Activated CD4-positive, alpha-beta memory T cell treated with anti-CD3 and anti-CD28 coated beads for 36 hours (primary cell): ENCODE measurements at regions not wholly inside any gene's neighbourhood (a gene's known extent, or its start where the extent isn't known, plus 50 kb on each side); places are given as distances from the start of the nearest gene placed in this dataset.
"Not testable (repeated sequence)": the region's sequence is repeated elsewhere in the genome, so short reads cannot be mapped to it uniquely, and the experiment has no call there.

Experiments used
- CTCF ChIA-PET: fragments of 350-600 bp; sonication (Branson Sonifier 250); formaldehyde crosslinking; loops from one replicate; lab custom pipeline; 2021; ENCODE audit warnings: antibody characterized with exemption, inconsistent platforms; lab: Charles Lee
- POLR2A ChIA-PET: fragments of 350-600 bp; sonication (Branson Sonifier 250); formaldehyde crosslinking; loops from one replicate; lab custom pipeline; 2021; ENCODE audit warnings: antibody characterized with exemption; lab: Charles Lee
- DNase-seq: peaks from one replicate; pipeline ENCODE4 v3.0.0-alpha.2; 2020
- H3K27ac Mint-ChIP-seq: one replicate; pipeline ENCODE4 v1.8.0; 2021; ENCODE audit warnings: mixed read lengths
- H3K27me3 Mint-ChIP-seq: one replicate; pipeline ENCODE4 v1.8.0; 2021; ENCODE audit warnings: mixed read lengths
- H3K36me3 Mint-ChIP-seq: one replicate; pipeline ENCODE4 v1.8.0; 2021; ENCODE audit warnings: mixed read lengths
- H3K4me1 Mint-ChIP-seq: one replicate; pipeline ENCODE4 v1.8.0; 2021; ENCODE audit warnings: low read depth, mixed read lengths
- H3K4me3 Mint-ChIP-seq: one replicate; pipeline ENCODE4 v1.8.0; 2021; ENCODE audit warnings: mild to moderate bottlenecking, mixed read lengths
- H3K9me3 Mint-ChIP-seq: one replicate; pipeline ENCODE4 v1.8.0; 2021; ENCODE audit warnings: mixed read lengths
- intact Hi-C: fragments of 100-400 bp; cut with micrococcal nuclease; formaldehyde crosslinking; loops from one replicate; pipeline ENCODE4 v1.15.1; 2023

GRCh38 chr12:63508543-63508942 is 159.8 kb downstream of the DPY19L2 start:
- no peak for DNase-seq
- H3K9me3 Mint-ChIP-seq, result peaks cover 22% of the 10 kb centered on the region
- ChIA-PET CTCF (no interaction called here), POLR2A (no interaction called here)
- intact Hi-C loops, result no loop called here
- H3K4me1 Mint-ChIP-seq, result no peaks in the 10 kb centered on the region
- no peak overlapping the region for H3K27ac Mint-ChIP-seq
- no peaks in the 10 kb centered on the region for H3K27me3 Mint-ChIP-seq
- no peak overlapping the region for H3K4me3 Mint-ChIP-seq
- no peaks in the 10 kb centered on the region for H3K36me3 Mint-ChIP-seq

- Mint-ChIP-seq H3K36me3 (no peaks in the 10 kb centered on the region), H3K9me3 (peaks cover 10% of the 10 kb centered on the region), H3K27ac (no peak overlapping the region), H3K4me1 (no peaks in the 10 kb centered on the region), H3K4me3 (no peak overlapping the region), H3K27me3 (no peaks in the 10 kb centered on the region)
- DNase-seq, result no peak
- ChIA-PET POLR2A (no interaction called here), CTCF (interaction anchor here (0.9 kb wide), 1 partner anchor 30 kb away, joined by 3 read pairs; no protein-coding TSS in a partner anchor)
- intact Hi-C loops, result no loop called here
Observed at GRCh38 chr12:63499567-63499966, 168.7 kb downstream of the DPY19L2 start.

DNA sequence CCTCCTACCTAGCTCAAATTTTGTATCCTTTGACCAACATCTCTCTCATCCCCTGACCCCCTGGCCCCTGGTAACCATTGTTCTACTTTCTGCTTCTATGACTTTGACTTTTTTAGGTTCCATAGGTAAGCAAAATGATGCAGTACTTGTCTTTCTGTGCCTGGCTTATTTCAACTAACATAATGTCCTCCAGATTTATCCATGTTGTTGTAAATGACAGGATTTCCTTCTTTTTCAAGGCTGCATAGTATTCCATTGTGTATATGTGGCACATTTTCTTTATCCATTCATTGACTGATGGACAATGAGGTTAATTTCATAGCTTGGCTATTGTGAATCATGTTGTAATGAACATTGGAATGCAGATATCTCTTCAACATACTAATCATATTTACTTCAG is 170.1 kb downstream of the DPY19L2 start:
- POLR2A ChIA-PET, result no interaction called here
- no peak for DNase-seq
- CTCF ChIA-PET, result no interaction called here
- no peaks in the 10 kb centered on the region for H3K4me1 Mint-ChIP-seq
- H3K4me3 Mint-ChIP-seq, result no peak overlapping the region
- H3K27me3 Mint-ChIP-seq, result no peaks in the 10 kb centered on the region
- H3K27ac Mint-ChIP-seq, result no peak overlapping the region
- H3K9me3 Mint-ChIP-seq, result peaks cover 10% of the 10 kb centered on the region
- intact Hi-C loops, result no loop called here
- no peaks in the 10 kb centered on the region for H3K36me3 Mint-ChIP-seq

DNA sequence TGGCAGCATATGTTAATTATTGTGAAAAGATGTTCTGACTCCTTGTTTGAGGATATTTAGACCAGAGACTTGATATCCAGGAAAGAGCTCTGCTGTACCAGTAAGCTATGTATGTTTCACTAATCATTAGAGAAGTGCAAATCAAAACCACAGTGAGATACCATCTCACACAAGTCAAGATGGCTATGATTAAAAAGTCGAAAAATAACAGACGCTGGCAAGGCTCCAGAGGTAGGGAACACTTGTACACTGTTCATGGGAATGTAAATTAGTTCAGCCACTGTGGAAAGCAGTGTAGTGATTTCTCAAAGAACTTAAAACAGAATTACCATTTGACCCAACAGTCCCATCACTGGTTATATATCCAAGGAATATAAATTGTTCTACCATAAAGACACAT is 171.6 kb downstream of the DPY19L2 start:
- Mint-ChIP-seq H3K4me1 (no peaks in the 10 kb centered on the region), H3K27me3 (no peaks in the 10 kb centered on the region), H3K27ac (no peak overlapping the region), H3K36me3 (no peaks in the 10 kb centered on the region), H3K4me3 (no peak overlapping the region), H3K9me3 (peaks cover 10% of the 10 kb centered on the region)
- ChIA-PET POLR2A (no interaction called here), CTCF (no interaction called here)
- DNase-seq, result no peak
- intact Hi-C loops, result no loop called here

DNA sequence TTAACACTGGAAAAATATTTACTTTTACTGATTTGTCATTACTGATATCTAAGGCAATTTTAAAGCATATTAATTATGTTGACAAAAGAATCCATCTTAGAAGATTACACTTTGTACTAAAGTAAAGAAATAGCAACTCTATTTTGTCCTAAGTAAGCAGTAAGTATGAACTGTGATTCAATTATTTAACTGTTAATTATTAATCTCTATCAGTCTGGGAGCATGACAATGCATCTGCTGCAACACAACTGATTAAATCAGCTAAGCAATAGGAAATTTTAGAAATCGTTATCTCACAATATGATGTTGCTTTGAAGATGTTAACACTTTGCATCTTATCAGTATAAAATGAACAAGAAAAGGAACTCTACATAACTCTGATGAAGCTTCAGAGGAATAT is 172.3 kb downstream of the DPY19L2 start:
- intact Hi-C loops, result no loop called here
- no peaks in the 10 kb centered on the region for H3K4me1 Mint-ChIP-seq
- H3K4me3 Mint-ChIP-seq, result no peak overlapping the region
- no peak overlapping the region for H3K27ac Mint-ChIP-seq
- peaks cover 12% of the 10 kb centered on the region for H3K9me3 Mint-ChIP-seq
- no peak for DNase-seq
- CTCF ChIA-PET, result no interaction called here
- POLR2A ChIA-PET, result no interaction called here
- H3K27me3 Mint-ChIP-seq, result no peaks in the 10 kb centered on the region
- no peaks in the 10 kb centered on the region for H3K36me3 Mint-ChIP-seq

DNA sequence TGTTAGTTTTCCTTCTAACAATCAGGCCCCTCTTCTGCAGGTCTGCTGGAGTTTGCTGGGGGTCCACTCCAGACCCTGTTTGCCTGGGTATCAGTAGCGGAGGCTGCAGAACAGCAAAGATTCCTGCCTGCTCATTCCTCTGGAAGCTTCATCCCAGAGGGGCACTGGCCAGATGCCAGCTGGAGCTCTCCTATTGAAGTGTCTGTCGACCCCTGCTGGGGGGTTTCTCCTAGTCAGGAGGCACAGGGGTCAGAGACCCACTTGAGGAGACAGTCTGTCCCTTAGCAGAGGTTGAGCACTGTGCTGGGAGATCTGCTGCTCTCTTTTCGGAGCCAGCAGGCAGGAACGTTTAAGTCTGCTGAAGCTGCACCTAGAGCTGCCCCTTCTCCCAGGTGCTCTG is 174.9 kb downstream of the DPY19L2 start:
- H3K9me3 Mint-ChIP-seq, result peaks cover 18% of the 10 kb centered on the region
- H3K27ac Mint-ChIP-seq, intact Hi-C loops, CTCF ChIA-PET, POLR2A ChIA-PET, H3K36me3 Mint-ChIP-seq, H3K4me1 Mint-ChIP-seq, H3K4me3 Mint-ChIP-seq, DNase-seq, H3K27me3 Mint-ChIP-seq: not testable (repeated sequence)

DNA sequence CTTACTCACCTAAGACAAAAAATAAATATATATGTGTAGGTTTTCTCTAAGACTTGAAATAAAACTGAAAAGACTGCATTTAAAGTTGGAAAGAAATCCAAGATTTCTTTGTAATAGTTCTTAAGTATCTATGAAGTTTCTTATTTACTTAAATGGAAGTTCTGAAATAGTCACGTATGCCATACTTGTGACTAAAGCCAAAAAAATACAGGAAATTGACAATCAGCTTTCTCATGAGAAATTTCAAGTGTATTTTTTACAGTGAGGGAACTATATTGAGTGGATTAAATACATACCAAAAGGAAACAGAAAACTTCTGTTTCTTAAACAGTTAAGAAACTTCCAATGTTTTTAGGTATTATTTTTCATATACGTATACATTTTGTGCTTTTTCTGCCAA is 188.1 kb downstream of the DPY19L2 start:
- intact Hi-C loops, result no loop called here
- Mint-ChIP-seq H3K9me3 (no peaks in the 10 kb centered on the region), H3K4me3 (no peak overlapping the region), H3K4me1 (no peaks in the 10 kb centered on the region), H3K27me3 (no peaks in the 10 kb centered on the region), H3K36me3 (no peaks in the 10 kb centered on the region), H3K27ac (no peak overlapping the region)
- CTCF ChIA-PET, result no interaction called here
- DNase-seq, result no peak
- POLR2A ChIA-PET, result no interaction called here

DNA sequence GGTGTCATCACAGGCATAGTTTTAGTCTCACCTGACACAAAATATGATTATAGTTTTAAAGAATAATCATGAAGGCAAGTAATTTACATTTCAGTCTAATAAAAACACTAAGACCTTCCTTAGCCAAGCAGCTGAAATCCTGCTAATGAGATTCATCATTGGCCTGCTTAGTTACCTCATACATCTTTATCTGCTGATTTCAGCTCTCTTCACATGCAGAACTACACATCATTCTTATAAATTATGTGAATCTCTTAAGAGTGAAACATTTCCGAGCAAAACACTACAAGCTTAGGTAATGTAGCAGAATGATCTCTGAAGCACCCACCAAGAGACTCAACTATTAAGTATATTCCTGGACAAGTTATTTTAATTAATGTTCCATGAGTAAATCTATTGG is 198.1 kb downstream of the DPY19L2 start:
- H3K9me3 Mint-ChIP-seq, result peaks cover 9% of the 10 kb centered on the region
- intact Hi-C loops, result no loop called here

GRCh38 chr12:63467951-63468350 is 200.3 kb downstream of the DPY19L2 start:
- intact Hi-C loops, result no loop called here
- ChIA-PET POLR2A (no interaction called here), CTCF (no interaction called here)
- H3K27me3 Mint-ChIP-seq, result no peaks in the 10 kb centered on the region
- no peaks in the 10 kb centered on the region for H3K4me1 Mint-ChIP-seq
- DNase-seq, result no peak
- H3K4me3 Mint-ChIP-seq, result no peak overlapping the region
- no peaks in the 10 kb centered on the region for H3K36me3 Mint-ChIP-seq
- no peak overlapping the region for H3K27ac Mint-ChIP-seq
- peaks cover 7% of the 10 kb centered on the region for H3K9me3 Mint-ChIP-seq

More for the DNA sequence above, 198.1 kb downstream of the DPY19L2 start:
- Mint-ChIP-seq H3K4me3 (no peak overlapping the region), H3K27ac (no peak overlapping the region), H3K36me3 (no peaks in the 10 kb centered on the region), H3K27me3 (no peaks in the 10 kb centered on the region), H3K4me1 (no peaks in the 10 kb centered on the region)
- ChIA-PET CTCF (no interaction called here), POLR2A (no interaction called here)
- no peak for DNase-seq

- H3K36me3 Mint-ChIP-seq, result no peaks in the 10 kb centered on the region
- CTCF ChIA-PET, result no interaction called here
Observed at GRCh38 chr12:63457857-63458256, 210.4 kb downstream of the DPY19L2 start.

GRCh38 chr12:63457428-63457827 is 210.9 kb downstream of the DPY19L2 start:
- Mint-ChIP-seq H3K36me3 (no peaks in the 10 kb centered on the region), H3K27ac (no peak overlapping the region), H3K27me3 (no peaks in the 10 kb centered on the region), H3K9me3 (no peaks in the 10 kb centered on the region), H3K4me1 (no peaks in the 10 kb centered on the region), H3K4me3 (no peak overlapping the region)
- intact Hi-C loops, result no loop called here
- DNase-seq, result no peak
- POLR2A ChIA-PET, result no interaction called here
- CTCF ChIA-PET, result no interaction called here

More at GRCh38 chr12:63457857-63458256, 210.4 kb downstream of the DPY19L2 start:
- H3K27me3 Mint-ChIP-seq, result no peaks in the 10 kb centered on the region
- H3K9me3 Mint-ChIP-seq, result no peaks in the 10 kb centered on the region
- no peak overlapping the region for H3K27ac Mint-ChIP-seq
- intact Hi-C loops, result no loop called here
- DNase-seq, result no peak
- H3K4me3 Mint-ChIP-seq, result no peak overlapping the region
- POLR2A ChIA-PET, result no interaction called here
- H3K4me1 Mint-ChIP-seq, result no peaks in the 10 kb centered on the region

GRCh38 chr12:63450816-63451215 is 217.5 kb downstream of the DPY19L2 start:
- peaks cover 2% of the 10 kb centered on the region for H3K9me3 Mint-ChIP-seq
- H3K4me1 Mint-ChIP-seq, result no peaks in the 10 kb centered on the region
- intact Hi-C loops, result no loop called here
- no peaks in the 10 kb centered on the region for H3K27me3 Mint-ChIP-seq
- no peak overlapping the region for H3K4me3 Mint-ChIP-seq
- H3K27ac Mint-ChIP-seq, result no peak overlapping the region
- POLR2A ChIA-PET, result no interaction called here
- CTCF ChIA-PET, result no interaction called here
- no peak for DNase-seq
- no peaks in the 10 kb centered on the region for H3K36me3 Mint-ChIP-seq

- ChIA-PET CTCF (no interaction called here), POLR2A (no interaction called here)
- H3K36me3 Mint-ChIP-seq, result no peaks in the 10 kb centered on the region
- H3K9me3 Mint-ChIP-seq, result peaks cover 2% of the 10 kb centered on the region
- H3K4me3 Mint-ChIP-seq, result no peak overlapping the region
- no peak overlapping the region for H3K27ac Mint-ChIP-seq
- no peak for DNase-seq
- no peaks in the 10 kb centered on the region for H3K4me1 Mint-ChIP-seq
- intact Hi-C loops, result no loop called here
- no peaks in the 10 kb centered on the region for H3K27me3 Mint-ChIP-seq
Observed at GRCh38 chr12:63450334-63450733, 218.0 kb downstream of the DPY19L2 start.
